GM21737 (cell line): ENCODE measurements at regions not wholly inside any gene's neighbourhood (a gene's known extent, or its start where the extent isn't known, plus 50 kb on each side); places are given as distances from the start of the nearest gene placed in this dataset.
"Not testable (repeated sequence)": the region's sequence is repeated elsewhere in the genome, so short reads cannot be mapped to it uniquely, and the experiment has no call there.

Experiments
- ATAC-seq: cut with Tn5 transposase; IDR thresholded peaks from one replicate; pipeline ENCODE4 v1.9.1; 2021; ENCODE audit warnings: mild to moderate bottlenecking, moderate library complexity; ENCODE audit not compliant: unreplicated experiment

DNA sequence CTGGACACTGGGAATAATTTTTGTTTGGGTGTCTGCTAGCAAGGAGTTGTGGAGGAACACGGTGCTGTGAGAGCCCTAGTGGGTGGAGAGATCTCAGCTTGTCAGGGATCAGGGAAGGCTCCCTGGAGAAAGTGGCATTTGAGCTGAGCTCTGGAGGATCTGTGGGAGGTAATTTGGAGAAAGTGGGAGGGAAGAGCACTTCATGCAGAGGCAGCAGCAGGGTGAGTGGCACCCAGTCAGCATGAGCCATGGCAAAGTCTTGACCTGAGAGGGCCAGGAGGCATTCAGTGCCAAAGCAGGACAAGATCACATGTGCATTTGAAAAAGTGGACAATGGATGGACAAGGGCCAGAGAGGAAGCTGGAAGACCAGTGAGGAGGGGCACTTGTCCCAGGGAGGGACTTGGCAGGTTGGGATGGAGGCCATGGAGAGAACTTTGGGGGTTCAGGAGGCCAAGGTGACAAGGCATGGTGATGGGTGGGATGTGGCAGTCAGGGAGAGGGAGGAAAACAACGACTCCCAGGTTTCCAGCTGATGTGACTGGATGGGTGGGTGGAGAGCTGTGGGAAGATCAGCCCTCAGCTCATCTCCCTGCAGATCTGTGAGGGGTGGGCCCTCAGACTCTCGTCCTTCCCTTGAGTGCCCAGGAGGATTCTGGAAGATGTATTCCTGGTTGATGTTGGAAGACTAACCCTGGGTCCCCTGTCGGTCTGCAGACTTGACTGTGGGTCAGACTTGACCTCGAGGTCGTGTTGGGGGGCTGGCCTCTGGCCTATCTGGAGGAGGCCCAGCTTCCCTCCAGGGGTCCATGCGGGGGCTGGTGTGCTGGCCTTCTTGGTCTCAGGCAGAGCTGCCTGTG, 68.9 kb upstream of the PITX1 start:
- no peak for ATAC-seq

DNA sequence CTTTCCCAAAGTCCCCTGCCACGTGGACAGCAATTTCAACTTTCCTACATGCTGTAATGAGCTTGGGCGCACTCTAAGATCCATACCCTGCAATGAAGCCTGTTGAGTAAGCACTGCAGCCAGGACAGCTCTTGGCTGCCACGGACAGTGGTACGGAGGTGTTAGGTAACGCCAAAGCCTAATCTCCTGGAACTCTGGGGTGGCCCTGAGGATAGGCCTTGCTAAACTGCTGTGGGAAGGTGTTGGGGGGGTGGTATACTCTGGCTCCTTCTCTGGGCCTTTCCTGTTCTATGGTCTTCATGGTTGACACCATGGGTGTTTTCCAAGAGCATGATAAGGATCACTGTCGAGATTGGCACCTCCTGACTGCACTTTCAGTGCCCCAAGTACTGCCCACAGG, 66.4 kb upstream of the PITX1 start:
- no peak for ATAC-seq

DNA sequence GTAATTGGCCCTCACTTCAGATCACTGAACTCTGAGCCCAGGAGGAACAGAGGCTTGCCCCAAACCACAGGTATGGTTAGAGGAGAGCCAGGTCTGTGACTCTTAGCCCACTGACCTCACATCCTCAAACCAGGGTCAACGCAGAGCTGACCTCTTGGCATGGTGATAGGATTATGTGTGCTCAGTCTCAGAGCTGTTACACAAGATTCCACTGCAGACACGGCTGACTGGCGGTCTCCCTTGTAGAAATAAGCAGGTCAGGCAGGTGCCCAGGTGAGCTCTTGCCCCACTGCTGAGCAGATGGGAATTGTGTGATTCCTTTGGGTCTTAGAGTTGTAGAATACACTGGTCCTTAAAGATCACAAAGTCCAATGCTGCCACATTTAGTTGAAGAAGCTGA, 66.0 kb upstream of the PITX1 start:
- ATAC-seq = no peak

DNA sequence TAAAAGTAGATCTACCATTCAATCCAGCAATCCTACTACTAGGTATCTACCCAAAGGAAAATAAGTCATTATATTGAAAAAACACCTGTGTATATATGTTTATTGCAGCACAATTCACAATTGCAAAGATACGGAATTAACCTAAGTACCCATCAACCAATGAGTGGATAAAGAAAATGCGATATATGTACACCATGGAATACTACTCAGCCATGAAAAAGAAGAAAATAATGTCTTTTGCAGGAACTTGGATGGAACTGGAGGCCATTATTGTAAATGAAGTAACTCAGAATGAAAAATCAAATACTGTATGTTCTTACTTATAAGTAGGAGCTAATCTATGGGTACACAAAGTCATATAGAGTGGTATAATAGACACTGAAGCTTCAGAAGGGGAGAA, 63.4 kb upstream of the PITX1 start:
- no peak for ATAC-seq

DNA sequence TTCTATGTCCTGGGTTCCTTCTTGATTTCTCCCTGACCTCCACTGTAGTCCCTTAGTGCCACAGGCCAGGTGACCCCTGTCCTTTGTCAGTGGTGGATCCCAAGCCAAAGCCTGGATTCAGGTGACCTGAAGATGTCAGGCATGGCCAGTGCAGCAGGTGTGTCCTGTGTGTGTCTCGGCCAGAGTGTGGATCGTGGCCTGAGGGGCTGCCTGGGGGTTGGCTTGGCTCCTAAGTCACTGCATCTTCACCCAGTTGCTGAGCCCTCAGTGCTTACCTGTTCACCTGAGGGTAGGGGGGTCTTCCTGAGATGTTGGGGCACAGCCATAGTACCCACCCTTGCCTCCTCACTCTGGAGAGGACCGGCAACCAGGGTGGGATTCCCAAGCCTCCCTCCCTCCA, 61.8 kb upstream of the PITX1 start:
- no peak for ATAC-seq

DNA sequence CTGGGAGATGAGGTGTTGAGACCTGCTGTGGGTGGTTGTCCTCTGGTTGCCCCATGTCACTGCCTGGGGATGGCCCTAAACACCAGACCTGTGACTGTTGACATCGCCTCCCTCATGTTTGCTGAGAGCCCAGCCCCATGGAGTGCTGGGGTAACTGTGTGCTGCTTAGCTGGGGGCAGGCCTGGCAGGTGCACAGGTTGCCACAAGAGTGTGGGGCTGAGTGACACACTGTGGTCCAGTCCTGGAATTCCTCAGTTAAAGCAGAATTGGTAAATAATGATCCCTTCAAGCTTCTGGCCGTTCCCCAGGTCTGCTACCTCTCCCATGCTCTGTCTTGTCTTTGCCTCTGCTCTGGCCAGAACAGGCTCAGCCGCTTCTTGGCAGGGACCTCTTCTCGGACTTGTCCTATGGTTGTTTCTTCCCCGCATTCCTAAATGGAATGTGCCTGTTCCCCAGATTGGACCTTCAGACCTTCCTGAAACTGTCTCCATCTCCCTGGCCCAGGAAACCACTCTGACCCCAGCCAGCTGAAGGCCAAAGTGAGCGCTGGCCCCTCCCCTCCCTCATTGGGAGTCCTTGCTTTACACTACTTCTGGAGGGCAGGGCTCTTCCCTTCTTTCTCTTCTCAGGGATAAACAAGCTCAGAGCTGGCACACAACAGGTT, 61.2 kb upstream of the PITX1 start:
- no peak for ATAC-seq

DNA sequence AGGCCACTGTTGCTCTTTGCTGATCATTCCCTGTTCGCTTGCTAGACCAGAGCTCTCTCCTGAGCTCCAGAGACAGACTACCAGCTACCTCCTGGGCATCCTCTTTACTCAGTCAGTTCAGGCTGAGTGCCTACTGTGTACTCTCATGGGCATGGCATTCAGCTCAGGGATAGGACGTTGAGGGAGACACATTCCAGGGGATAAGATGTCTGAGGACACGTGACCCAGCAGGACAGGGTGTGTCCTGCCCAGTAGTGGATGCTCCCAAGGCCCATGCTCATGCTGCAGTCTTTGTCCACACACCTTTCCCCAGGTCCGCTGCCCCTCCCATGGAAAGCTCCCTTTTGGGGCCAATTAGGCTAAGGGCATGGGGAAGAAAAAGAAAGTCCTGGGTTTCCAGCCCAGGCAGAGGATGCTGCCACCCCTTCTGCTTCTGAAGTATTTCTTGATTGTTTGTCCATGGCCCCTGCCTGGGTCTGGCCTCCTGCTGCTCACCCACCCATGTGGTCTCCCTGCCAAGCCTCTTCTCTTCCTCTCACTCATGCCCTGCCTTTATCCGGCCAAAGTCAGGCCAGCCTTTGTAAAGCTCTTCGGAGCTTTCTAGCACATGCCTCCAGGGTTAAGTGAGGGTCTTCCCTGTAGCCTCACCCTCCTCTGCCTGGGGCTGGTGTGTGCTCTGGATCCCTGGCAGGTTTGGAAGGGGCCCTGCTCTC, 60.5 kb upstream of the PITX1 start:
- no peak for ATAC-seq

DNA sequence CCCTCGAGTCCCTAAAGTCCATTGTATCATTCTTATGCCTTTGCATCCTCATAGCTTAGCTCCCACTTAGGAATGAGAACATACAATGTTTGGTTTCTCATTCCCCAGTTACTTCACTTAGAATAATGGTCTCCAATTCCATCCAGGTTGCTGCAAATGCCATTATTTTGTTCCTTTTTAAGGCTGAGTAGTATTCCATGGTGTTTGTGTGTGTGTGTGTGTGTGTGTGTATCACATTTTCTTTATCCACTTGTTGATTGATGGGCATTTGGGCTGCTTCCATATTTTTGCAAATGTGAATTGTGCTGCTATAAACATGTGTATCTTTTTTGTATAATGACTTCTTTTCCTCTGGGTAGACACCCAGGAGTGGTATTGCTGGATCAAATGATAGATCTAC, 59.5 kb upstream of the PITX1 start:
- not testable (repeated sequence) for ATAC-seq

DNA sequence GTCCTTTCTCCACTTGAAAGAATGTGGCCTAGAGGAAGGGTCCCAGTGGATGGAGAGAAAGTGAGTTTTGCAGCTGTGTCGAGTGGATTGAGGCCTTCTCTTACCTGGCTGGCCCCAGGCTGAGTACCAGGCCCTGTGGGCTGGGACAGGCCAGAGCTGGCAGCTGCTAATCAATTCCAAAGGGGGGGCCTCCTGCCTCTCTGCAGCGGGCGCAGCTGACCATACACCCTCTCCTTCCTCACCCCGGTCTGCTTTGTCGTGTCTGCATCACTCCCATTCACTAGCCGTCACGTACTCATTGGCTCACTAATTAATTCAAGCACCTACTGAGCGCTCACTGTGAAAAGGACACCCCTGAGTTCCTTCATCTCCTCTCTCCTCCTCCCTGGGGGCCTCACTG, 58.4 kb upstream of the PITX1 start:
- no peak for ATAC-seq

DNA sequence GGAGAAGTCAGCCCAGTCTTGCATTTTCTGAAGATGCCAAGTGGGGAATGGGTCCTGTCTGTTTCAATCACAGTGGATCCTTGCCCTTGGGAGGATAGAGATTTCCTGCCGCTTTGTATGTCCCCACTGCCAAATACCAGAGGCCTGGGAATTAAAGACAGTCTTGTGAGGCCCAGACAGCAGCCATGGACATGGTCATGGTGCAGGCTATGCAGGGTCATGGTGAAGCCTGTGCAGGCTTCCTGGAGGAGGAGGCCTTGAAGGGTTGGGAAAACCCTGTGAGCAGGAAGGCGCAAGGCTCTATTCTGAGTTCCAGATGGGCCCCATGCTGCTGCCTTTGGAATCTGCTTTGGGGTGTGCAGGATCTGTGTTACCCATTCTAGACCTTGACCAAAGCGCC, 57.3 kb upstream of the PITX1 start:
- no peak for ATAC-seq

DNA sequence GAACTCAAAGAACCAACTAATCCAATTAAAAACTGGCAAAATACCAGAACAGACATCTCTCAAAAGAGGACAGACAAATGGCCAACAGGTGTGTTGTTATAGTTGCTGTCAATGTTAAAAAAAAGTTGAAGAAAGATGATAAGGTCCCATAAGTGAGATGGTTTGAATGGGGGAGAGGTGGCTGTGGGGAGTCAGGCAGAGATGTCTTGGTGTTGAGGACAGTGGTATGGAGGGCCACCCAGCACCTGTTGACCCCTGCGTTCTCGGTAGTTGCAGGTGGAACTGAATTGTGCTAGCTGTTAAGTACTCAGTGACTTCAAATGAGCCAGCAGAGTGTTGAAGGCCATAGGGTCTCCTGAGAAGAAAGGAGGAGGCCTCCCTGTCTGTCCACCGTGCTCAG, 55.9 kb upstream of the PITX1 start:
- ATAC-seq = no peak

DNA sequence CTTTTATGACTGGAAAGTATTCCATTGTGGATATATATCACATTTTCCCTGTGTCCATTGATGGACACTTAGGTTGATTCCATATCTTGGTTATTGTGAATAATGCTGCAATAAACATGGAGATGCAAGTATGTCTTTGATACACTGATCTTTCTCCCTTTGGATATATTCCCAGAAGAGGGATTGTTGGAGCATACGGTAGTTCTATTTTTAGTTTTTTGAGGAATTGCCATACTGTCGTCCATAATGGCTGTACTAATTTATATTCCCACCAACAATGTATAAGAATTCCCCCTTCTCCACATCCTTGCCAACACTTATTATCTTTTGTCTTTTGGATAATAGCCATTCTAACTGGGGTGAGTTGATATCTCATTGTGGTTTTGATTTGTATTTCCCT, 54.9 kb upstream of the PITX1 start:
- no peak for ATAC-seq

DNA sequence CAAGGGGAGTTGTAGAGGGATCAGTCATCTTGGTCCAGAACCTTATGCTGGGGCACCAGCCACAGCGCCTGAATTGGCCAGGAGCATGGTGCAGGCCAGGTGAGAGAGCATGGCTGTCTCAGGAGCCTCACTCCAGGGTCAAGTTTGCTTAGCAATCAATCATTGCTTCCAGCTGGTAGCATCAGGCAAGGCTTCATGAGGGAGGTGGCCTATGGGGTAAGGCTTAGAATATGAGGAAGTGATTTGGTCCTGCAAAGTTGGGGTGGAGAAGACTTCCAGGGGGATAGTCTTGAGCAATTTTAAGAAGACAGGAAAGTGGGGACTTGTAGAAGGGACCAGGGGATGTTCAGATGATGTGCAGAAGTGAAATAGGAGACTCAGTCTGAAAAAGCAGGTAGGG, 53.9 kb upstream of the PITX1 start:
- ATAC-seq = no peak

DNA sequence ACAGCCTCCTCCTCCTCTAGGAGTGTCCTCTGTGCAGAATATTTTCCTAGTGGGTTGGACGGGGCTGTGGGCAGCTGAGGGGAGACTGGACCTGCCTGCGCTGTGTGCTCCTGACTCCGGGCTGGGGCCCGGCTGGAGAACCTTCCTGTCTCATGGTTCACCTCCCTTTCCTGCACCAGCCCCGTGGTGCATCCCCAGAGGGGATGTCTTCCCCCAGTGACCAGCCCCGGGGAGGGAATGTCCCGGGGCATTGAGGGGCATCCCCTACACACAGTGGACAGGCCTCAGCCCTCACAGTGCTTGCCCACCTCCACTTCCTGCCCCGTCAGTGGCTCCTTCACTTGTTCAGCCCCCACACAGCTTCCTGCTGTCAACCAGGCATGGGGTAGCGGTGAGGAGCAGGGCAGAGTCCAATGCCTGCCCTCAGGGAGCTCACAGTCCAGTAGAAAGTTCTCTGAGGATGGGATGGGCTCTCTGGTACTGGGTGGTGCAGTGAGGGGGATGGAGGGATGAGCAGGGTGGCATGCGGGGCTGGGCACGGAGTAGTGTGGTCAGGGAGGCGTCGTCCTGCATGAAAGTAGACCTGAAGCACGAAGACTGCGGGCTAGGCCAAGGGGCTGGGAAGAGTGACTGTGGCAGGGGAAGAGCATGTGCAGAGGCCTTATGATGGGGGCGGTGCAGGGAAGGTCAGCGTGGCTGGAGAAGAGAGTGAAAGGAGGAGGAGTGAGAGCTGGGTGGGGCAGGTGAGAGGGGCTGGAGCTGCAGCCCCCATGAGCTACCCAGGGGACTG, 52.1 kb upstream of the PITX1 start:
- ATAC-seq = no peak

DNA sequence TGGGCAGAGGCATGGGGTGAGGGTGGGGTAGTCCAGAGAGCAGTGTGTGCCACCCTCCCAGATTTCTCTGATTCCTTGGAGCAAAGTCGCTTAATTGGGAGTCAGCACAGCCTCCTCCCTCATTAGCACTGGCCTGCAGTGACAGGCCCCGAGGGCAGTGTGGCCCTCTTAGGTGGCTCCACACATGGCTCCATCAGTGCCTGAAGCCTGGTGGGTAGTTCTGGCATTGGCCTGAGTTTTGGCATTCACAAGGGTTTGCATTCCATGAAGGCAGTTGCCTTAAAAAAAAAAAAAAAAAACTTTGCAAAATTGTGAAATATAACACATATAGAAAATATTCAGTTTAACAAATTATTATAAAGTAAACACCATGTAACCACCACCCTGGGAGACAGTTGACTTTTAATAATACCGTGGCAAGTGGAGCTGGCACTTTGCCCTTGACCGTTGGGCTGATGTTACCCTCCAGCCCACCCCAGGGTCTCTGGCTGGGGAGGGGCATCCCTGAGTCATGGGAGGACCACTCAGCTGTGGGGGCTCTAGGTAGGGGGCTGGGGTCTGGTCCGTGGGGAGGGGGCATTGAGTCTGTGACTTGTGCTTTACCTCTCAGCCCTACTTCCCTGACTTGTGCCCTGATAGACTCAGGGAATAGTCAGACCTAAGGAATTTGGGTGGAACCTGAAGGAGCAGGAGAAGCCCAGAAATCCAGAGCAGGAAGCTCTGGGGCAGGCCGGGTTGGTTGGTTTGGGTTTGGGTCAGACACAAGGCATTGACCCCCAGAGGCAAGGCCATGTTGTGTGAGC, 51.3 kb upstream of the PITX1 start:
- ATAC-seq = no peak
